ENCODE measurements at regions not wholly inside any gene's neighbourhood (a gene's known extent, or its start where the extent isn't known, plus 50 kb on each side); places are given as distances from the start of the nearest gene placed in this dataset.
"Not testable (repeated sequence)": the region's sequence is repeated elsewhere in the genome, so short reads cannot be mapped to it uniquely, and the experiment has no call there.

GRCh38 chr7:32645255-32645654, 150.0 kb downstream of the AVL9 start:
- DNase-seq: not testable (repeated sequence)

- DNase-seq: no peak
These were observed 147.9 kb downstream of the AVL9 start for GRCh38 chr7:32643194-32643593.

GRCh38 chr7:32639122-32639521, 143.8 kb downstream of the AVL9 start:
- no peak for DNase-seq

- not testable (repeated sequence) for DNase-seq
These were observed 143.3 kb downstream of the AVL9 start for GRCh38 chr7:32638479-32639121.

Data from NCI-H1105 treated with DMSO at 0.1 percent for 48 hours (cell line).